GM13976 (cell line): ENCODE measurements at regions not wholly inside any gene's neighbourhood (a gene's known extent, or its start where the extent isn't known, plus 50 kb on each side); places are given as distances from the start of the nearest gene placed in this dataset.
"Not testable (repeated sequence)": the region's sequence is repeated elsewhere in the genome, so short reads cannot be mapped to it uniquely, and the experiment has no call there.

ENCODE experiments used
- DNase-seq: peaks from one replicate; pipeline ENCODE4 v3.0.0; 2012; ENCODE audit warnings: low spot score
- in situ Hi-C: fragments of 300-500 bp; cut with MboI; formaldehyde crosslinking; loops from one replicate; pipeline ENCODE4 v1.12.0; 2022; ENCODE audit warnings: low sequenced_read_pairs, mixed read lengths, inconsistent platforms; ENCODE audit not compliant: unreplicated experiment
- TF ChIP-seq, protein P1 (sequence below): IDR thresholded peaks from 2 replicates; pipeline ENCODE4 v1.5.1; 2012; ENCODE audit warnings: borderline replicate concordance, mild to moderate bottlenecking; ENCODE audit not compliant: insufficient read depth; ENCODE audit errors: extremely low read depth, missing control alignments, control extremely low read depth

DNA sequence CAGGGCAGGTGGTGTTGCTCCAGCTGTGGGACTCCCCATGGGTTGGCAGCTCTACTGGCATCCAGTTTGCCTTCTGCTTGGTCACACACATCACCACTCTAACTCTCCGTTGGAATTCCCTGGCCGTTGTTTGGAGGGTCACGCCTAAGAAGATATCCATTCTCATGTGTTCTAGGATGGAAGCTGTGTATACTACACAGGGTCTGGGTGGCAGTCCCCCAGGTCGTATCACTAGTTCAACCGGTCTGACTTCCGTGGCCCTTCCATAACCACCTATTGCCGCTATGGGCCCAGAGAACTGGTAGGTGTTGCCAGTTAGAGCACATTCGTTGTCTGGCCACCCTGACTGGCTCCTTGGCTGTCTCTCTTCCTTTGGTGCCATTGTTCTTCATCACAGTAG is 456.3 kb downstream of the TMEM121 start:
- no peak for DNase-seq
- TF ChIP-seq, protein P1, sequence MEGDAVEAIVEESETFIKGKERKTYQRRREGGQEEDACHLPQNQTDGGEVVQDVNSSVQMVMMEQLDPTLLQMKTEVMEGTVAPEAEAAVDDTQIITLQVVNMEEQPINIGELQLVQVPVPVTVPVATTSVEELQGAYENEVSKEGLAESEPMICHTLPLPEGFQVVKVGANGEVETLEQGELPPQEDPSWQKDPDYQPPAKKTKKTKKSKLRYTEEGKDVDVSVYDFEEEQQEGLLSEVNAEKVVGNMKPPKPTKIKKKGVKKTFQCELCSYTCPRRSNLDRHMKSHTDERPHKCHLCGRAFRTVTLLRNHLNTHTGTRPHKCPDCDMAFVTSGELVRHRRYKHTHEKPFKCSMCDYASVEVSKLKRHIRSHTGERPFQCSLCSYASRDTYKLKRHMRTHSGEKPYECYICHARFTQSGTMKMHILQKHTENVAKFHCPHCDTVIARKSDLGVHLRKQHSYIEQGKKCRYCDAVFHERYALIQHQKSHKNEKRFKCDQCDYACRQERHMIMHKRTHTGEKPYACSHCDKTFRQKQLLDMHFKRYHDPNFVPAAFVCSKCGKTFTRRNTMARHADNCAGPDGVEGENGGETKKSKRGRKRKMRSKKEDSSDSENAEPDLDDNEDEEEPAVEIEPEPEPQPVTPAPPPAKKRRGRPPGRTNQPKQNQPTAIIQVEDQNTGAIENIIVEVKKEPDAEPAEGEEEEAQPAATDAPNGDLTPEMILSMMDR: no peak
- in situ Hi-C loops: no loop called here

DNA sequence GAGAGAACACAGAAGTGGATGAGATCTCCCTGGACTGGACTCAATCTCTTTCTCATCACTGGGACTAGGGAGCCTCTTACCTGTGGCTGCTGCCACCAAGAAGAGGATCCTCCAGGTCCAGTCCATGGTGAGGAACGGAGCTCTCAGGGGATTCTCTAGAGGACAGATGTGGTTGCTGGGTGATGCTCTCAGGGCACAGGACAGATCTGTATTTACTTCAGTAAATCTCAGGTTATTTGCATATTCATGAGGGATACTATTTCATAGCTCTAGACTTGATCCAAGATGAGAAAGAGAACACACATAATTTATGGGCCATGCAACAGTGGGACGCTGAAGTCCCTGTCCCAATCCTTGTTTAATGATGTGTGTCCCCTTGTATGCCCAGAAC is 460.5 kb downstream of the TMEM121 start:
- DNase-seq: no peak
- TF ChIP-seq, protein P1: no peak
- in situ Hi-C loops: no loop called here

DNA sequence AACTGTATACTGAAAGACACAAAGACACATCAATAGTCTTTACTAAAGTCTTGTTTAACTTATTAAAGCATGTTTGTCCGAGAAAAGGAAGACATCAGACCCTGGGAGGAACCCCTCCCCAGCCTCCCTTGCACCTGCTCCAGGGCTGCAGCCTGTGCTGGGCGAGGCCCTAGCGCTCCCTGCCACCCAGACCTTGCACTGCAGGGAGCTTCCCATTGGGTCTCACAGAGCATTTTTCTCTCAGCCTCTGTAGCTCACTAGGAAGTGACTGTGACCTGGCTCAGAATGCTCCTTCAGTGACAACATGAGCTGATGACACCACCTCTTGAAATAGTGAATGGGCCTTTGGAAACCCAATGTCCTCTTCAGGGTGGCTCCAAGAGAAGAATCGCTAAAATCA is 461.2 kb downstream of the TMEM121 start:
- in situ Hi-C loops: no loop called here

DNA sequence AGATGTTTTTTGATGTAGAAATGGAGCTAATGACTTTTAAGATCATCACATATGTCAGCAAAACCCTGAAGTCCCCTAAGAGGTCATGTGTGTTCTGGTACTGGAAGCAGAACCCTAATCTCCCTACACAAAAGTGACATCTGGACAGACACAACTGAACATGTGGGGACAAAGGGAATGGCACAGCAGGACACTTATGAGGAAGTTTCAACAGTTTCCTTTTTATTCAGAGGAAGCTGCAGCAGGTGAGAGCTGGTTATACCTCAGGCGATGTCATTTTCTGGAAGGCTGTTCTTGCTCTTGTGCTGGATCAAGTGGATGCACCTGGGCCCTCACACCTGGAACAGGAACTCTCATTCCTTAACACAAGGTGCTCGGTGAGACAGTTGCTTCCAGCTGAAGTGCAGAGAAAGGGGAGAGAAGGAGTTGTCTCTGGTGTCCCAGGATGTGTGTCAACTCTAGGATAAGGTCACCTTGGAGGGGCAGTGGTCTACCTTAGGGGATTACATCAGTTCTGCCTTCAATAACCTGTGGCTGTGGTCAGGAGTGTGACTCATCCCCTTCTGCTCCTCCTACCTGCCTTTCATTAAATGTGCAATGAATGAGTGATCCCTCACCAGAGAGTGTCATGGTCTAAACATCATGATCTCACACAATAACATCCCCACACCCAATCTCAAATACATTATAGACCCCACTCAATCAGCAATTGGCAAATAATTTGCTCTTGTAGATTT is 463.4 kb downstream of the TMEM121 start:
- in situ Hi-C loops: no loop called here
- DNase-seq: no peak
- TF ChIP-seq, protein P1: no peak

More for the DNA sequence above, 461.2 kb downstream of the TMEM121 start:
- no peak for DNase-seq
- TF ChIP-seq, protein P1: no peak

DNA sequence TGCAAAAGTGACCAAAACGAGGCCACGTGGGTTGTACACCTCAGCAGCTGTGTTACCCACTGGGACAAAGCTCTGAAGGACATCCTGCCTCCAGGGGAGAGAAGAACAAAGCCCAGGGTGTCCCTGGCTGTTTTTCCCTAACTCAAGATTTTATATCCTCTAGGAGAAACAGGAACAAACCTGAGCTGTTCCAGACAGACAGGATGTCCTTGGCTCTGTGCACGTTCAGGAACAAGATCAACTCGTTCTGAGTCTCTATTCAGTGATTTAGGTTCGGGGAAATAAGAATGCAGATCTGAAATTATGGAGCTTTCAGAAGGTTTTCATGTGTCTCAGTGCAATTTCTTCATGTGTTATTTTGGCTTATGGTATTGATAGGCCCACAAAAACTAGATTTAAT is 465.3 kb downstream of the TMEM121 start:
- in situ Hi-C loops, DNase-seq: not testable (repeated sequence)

DNA sequence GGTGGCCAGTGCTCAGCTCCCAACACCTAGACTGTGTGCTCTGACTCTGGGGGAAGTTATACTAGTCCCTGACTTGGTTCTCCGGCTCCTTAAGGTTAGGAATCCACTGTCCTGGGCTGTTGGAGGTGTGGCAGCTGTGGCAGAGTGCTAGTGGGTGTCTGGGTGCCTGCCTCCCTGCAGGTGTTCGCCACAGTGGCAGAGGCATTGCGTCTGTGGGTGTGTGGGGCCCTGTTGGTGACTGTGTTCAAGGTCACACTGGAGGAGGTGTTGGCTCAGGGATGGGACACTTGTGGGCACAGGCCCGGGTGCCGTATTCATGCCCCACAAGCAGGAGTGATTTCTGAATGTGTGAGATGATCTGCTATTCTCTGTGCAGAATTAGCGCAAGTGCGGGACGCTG is 467.4 kb downstream of the TMEM121 start:
- DNase-seq: no peak
- in situ Hi-C loops: no loop called here
- TF ChIP-seq, protein P1: no peak

DNA sequence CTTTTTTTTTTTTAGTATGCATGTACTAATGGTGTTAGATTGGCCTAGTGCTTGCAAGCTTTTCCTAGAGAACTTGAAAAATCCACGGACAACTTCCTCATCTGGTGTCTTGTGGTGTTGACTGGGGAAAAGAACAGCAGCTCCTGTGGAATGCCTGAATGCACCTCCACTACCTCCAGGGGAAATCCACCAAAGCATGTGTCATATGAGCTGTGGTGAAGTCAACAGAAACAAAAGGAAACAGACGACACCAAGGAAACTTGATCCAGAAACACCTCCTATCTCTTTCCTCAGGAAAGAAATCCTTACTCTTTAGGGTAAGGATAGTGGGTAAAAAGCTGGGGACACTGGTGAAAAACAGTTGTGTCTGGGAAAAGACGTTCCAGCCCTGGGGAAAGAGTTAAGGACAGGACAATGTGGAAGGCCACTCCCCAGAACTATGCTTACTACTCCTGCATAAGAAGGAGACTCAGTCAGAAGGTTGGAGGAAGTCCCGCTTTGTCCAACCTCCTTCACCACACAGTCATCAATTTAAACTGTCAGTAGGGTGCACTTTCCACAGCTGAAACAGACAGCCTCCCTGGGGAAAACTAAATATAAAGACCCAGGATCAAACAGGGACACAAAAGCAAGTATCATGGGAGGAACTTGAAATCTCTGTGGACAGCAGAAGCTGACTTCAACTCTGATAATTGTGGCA is 468.8 kb downstream of the TMEM121 start:
- DNase-seq, in situ Hi-C loops: not testable (repeated sequence)

DNA sequence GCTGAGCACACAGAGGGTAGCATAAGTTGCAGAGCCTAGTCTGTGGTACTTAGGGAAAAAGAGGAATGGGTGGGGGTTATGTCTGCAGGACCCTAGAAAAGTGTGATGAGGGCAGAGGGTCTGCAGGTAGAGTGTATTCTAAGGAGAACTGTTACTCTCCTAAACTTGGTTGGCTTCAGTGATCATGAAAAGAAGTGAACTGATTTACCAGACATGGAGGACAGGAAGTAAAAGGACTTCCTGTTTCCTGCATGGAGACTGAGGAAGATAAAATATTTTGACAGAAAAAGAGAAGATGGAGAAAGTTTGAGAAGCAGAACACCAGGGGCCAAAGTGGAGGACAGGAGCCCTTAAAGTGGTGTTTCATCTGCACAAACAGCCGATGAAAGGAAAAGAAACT is 472.2 kb downstream of the TMEM121 start:
- in situ Hi-C loops, DNase-seq: not testable (repeated sequence)
